B cell (primary cell): ENCODE measurements at regions not wholly inside any gene's neighbourhood (a gene's known extent, or its start where the extent isn't known, plus 50 kb on each side); places are given as distances from the start of the nearest gene placed in this dataset.

Experiments
- CTCF ChIP-seq: fragments of 200-600 bp; IDR thresholded peaks from one replicate; pipeline ENCODE4 v1.8.0; 2022; ENCODE audit warnings: antibody characterized with exemption, mild to moderate bottlenecking
- EZH2 ChIP-seq: IDR thresholded peaks from 2 replicates; pipeline ENCODE4 v1.6.1; 2012; ENCODE audit warnings: borderline replicate concordance, low read depth, mild to moderate bottlenecking, moderate library complexity, low read length; ENCODE audit not compliant: insufficient read depth, poor library complexity, severe bottlenecking

GRCh38 chr5:155137683-155138082, 124.1 kb downstream of the KIF4B start:
- TF ChIP-seq CTCF = no peak
- TF ChIP-seq EZH2 = no peak
